ENCODE measurements at regions not wholly inside any gene's neighbourhood (a gene's known extent, or its start where the extent isn't known, plus 50 kb on each side); places are given as distances from the start of the nearest gene placed in this dataset.

GRCh38 chr20:12581644-12582289, 427.0 kb upstream of the SPTLC3 start:
- TF ChIP-seq CTCF (conservative IDR thresholded peaks at IDR 0.05; ENCODE audit: low read depth, low read length) = no peak
- no peak for TF ChIP-seq EZH2 (IDR thresholded peaks at IDR 0.05; ENCODE audit: low read length, unreplicated experiment)

Data from PC-3 (cell line).